Ureter (tissue), 1 donor: ENCODE measurements at regions not wholly inside any gene's neighbourhood (a gene's known extent, or its start where the extent isn't known, plus 50 kb on each side); places are given as distances from the start of the nearest gene placed in this dataset.
"Not testable (repeated sequence)": the region's sequence is repeated elsewhere in the genome, so short reads cannot be mapped to it uniquely, and the experiment has no call there.

ENCODE experiments used
- DNase-seq: peaks from one replicate; pipeline ENCODE4 v3.0.0-alpha.2; 2020; ENCODE audit warnings: low spot score
- donor health status: DM: yes; HTN: yes; CAD: no.

- no peak for DNase-seq
Measured at GRCh38 chr13:87877477-87877876, 206.3 kb downstream of the SLITRK5 start.

GRCh38 chr13:87878706-87879105 is 207.5 kb downstream of the SLITRK5 start:
- no peak for DNase-seq

GRCh38 chr13:87884884-87885283 is 213.7 kb downstream of the SLITRK5 start:
- no peak for DNase-seq

GRCh38 chr13:87887459-87888123 is 216.4 kb downstream of the SLITRK5 start:
- DNase-seq: no peak

- DNase-seq: no peak
Measured at GRCh38 chr13:87889254-87889653, 218.1 kb downstream of the SLITRK5 start.

- no peak for DNase-seq
Measured at GRCh38 chr13:87893186-87893585, 222.0 kb downstream of the SLITRK5 start.

GRCh38 chr13:87894059-87894458 is 222.9 kb downstream of the SLITRK5 start:
- no peak for DNase-seq

GRCh38 chr13:87903553-87903952 is 232.4 kb downstream of the SLITRK5 start:
- DNase-seq: no peak

- no peak for DNase-seq
Measured at GRCh38 chr13:87906411-87906810, 235.2 kb downstream of the SLITRK5 start.

- DNase-seq: no peak
Measured at GRCh38 chr13:87907202-87907601, 236.0 kb downstream of the SLITRK5 start.

- no peak for DNase-seq
Measured at GRCh38 chr13:87919956-87920355, 248.8 kb downstream of the SLITRK5 start.

GRCh38 chr13:87923753-87924152 is 252.6 kb downstream of the SLITRK5 start:
- no peak for DNase-seq

- DNase-seq: no peak
Measured at GRCh38 chr13:87925006-87925405, 253.8 kb downstream of the SLITRK5 start.

GRCh38 chr13:87940776-87941175 is 269.6 kb downstream of the SLITRK5 start:
- DNase-seq: no peak

GRCh38 chr13:87941226-87941625 is 270.1 kb downstream of the SLITRK5 start:
- DNase-seq: no peak

- DNase-seq: no peak
Measured at GRCh38 chr13:87942205-87942604, 271.0 kb downstream of the SLITRK5 start.

- no peak for DNase-seq
Measured at GRCh38 chr13:87944038-87944437, 272.9 kb downstream of the SLITRK5 start.

- DNase-seq: no peak
Measured at GRCh38 chr13:87952377-87952776, 281.2 kb downstream of the SLITRK5 start.

GRCh38 chr13:87953381-87953780 is 282.2 kb downstream of the SLITRK5 start:
- DNase-seq: no peak

- DNase-seq: no peak
Measured at GRCh38 chr13:87954091-87954490, 282.9 kb downstream of the SLITRK5 start.

- no peak for DNase-seq
Measured at GRCh38 chr13:87961546-87961945, 290.4 kb downstream of the SLITRK5 start.

GRCh38 chr13:87972568-87972967 is 301.4 kb downstream of the SLITRK5 start:
- no peak for DNase-seq

- DNase-seq: no peak
Measured at GRCh38 chr13:87975035-87975434, 303.9 kb downstream of the SLITRK5 start.

- not testable (repeated sequence) for DNase-seq
Measured at GRCh38 chr13:87976650-87977049, 305.5 kb downstream of the SLITRK5 start.
